AG08395 (cell line): ENCODE measurements at regions not wholly inside any gene's neighbourhood (a gene's known extent, or its start where the extent isn't known, plus 50 kb on each side); places are given as distances from the start of the nearest gene placed in this dataset.

Experiments used
- DNase-seq: peaks from one replicate; pipeline ENCODE4 v3.0.0; 2012; ENCODE audit warnings: mixed read lengths, low spot score

DNA sequence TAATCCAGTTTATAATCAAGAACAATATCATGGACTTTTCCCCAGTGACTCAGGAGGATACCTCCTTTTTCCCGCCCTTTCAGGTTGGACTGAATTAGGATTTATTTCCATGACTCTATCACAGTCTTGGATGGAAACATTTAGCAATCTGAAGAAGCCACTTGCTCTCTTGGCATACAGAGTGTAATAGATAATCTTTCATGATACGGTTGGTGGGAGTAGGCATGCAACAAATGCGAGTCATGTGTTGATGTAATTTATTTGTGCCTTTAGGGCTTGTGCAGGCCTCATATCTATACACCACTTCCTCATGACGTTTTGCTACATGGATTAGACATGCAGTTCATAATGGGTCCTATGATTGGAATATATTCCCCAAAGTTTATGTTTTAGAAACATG is 54.2 kb upstream of the MCTP2 start:
- DNase-seq = no peak

DNA sequence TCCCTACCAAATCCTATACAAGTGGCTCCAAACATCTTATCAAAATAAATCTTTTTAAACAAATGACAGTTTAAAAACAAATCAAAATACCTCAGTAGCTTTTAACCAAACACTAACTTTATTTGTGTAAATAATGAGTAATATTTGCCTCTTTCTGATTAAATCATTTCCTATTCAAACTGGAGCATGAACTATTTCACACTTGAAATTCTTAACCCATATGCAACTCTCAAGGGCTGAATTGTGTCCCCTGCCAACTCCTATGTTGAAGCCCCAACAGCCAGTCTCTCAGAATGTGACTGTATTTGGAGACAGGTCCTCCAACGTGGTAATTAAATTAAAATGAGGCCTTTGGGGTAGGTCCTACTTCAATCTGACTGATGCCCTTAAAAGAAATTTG is 55.9 kb upstream of the MCTP2 start:
- DNase-seq = no peak

DNA sequence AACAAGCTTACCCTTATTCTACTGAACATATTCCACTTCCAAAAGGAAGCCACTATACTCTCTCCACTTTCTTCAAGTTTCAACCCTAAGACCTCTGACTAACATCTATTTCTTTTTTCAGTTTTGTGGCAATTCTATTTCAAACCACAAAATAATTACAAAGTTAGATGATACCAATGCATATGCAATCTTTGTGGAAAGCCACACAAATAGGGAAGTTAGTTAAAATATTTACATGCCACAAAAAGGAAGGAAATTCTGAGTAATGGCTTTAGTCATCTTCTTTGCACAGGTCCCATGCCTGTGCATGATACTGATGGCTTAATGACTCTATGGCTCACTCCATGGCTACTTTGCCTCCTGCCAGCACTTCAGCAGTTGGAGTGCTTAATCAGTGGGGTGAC is 57.0 kb upstream of the MCTP2 start:
- DNase-seq = peak; percentile 70

DNA sequence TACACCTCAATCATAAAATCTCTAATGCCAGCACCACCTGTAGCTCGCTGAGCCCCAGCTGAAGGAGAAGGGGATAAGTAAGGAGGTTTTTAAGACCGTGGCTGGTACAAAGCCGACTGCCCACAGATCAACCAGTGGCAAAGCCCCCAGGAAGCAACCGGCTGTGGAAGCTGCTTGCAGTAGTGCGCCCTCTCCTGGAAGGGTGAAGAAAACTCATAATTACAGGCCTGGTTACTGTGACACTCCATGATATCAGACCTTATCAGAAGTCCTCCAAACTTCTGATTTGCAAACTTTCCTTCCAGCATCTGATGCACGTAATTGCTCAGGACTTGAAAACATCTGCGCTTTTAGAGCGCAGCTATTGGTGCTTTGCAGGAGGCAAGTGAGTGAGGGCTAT is 63.1 kb upstream of the MCTP2 start:
- no peak for DNase-seq

DNA sequence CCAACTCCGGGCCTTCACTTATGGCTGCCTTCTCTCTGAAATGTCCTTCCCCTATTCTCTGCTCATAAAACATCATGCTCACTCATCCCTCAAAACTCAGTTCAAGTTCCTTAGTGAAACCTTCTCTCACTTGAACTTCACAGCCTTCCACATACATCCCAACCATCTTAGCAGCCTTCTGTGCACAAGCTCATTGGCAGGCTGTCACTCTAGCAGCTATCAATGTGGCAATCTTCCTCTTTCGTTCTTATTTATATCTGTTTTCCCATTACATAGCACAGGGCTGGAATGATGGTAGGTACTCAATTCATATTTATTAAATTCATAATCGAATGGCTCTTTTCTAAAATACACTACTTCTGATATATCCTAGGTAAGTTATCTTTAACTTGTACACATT is 66.4 kb upstream of the MCTP2 start:
- DNase-seq = no peak

DNA sequence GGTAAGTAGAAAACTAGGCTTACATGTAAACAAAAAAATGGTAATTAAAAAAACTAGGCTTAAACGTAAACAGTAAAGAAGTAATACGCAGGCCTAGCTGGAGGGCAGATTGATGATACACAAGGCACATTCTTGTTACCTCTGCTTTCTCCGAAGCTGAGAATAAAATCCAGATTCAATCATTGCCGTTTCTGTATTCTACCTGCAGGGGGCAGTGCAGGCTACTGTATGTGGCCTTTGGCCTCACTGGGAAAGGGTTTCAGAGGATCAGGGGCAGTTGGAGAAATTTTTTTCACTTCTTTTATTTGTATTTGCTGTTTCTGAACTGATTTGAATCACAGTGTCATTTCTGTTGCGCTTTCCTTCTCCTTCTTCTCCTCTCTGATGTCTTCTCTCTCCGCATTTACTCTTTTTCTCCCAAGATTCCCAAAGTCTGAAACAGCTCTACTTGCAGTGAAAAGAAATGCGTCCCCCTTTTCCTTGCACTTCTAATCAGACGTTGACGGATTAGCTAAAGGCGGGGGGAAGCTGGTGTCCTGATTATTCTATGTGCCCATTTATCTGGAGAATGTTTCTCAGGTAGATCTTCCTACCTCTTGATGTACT is 67.1 kb upstream of the MCTP2 start:
- DNase-seq = peak; percentile 51

DNA sequence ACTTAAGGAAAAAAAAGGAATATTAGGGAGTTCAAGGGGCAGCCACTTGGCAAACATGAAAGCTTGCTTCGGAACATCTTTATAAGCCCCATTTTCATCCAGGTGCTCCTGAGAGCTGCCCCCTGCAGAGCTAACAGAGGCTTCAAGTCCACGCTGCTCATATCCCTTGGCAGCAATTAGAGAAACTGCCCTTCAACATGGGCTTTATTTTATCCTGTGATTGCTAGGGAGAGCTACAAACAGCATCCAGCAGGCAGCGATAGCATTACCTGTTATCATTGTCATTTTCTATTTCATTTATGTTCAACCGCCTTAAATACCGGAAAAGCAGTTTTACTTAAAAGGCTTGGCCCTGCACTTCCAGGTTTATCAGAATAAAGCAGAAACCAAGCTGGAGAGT is 68.4 kb upstream of the MCTP2 start:
- DNase-seq = no peak

DNA sequence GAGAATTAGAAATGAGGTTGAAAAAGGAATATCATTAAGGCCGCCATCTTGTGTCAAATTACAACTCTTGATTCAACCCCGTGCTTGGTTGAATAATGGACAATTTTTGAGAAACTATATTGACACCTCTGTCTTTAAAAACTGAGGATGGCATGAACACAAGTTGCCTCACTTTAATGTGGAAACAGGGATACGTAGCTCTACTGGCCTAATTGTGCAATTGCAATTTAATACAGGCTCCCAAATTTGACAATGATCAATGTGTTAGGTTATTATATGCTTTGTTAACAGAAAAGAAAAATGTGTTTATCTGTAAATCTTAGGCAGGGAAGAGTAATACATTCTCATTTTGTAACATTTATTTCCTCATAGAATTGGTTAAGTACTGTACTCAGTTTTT is 77.1 kb upstream of the MCTP2 start:
- no peak for DNase-seq

DNA sequence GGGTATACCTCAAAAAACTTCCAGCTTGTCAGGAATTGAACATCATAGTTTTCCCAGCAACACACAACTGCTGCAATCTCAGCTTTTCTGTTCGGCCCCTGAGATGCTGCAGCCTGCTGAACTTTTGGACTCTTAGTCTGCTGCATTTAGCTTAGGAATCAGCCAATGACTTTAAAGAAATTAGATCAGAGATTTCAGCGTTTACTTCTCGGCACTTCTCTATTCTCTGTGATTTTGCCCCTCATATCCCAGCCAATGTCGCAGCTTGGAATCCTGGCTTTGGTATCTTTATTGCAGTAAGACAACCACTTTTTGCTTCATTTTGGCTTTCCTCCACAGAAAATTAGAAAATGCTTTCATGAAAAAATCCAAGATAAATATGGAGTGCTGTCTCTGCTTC is 86.3 kb upstream of the MCTP2 start:
- DNase-seq = no peak

DNA sequence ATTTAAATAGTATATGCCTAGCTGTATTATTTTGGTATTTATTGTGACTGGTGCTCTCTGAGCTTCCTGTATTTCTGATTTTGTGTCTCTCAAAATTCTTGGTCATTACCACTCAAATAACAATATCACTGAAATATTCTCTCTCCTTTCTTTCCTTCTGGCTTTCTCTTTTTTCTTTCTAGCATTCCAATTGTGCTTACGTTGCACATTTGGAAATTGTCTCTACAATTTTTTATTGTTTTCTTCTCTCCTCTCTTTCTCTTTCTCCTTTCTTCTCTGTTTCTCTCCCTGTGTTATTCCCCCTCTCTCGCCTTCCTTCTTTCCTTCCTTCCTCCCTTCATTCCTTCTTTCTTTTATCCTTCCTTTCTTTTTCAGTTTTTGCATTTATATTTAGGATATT is 89.6 kb upstream of the MCTP2 start:
- DNase-seq = no peak

DNA sequence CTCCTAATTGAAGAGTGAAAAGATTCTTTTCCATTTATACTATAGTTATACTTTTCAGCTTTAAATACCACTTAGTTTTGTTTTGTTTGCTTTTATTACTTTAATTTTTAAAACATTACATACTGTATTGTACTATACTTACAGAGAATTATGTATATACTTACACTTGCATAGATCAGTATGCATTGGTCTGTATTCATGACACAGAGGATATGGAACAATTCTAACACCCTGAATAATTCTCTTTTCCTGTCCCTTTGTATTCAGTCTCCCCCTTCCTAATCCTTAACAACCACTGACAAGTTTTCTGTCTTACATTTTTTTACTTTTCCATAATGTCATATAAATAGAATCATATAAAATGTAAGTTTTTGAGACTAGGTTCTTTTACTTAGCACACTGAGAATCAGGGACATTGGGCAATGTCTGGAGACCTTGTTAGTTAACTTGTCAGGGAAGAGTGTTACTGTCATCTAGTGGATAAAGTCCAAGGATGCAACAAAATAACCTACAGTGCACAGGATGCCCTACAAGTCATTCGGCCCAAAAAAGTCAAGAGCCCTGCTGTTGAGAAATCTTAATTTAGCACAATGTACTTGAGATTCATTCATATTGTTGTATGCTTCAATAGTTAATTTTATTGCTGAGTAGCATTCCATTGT is 95.7 kb upstream of the MCTP2 start:
- DNase-seq = no peak

DNA sequence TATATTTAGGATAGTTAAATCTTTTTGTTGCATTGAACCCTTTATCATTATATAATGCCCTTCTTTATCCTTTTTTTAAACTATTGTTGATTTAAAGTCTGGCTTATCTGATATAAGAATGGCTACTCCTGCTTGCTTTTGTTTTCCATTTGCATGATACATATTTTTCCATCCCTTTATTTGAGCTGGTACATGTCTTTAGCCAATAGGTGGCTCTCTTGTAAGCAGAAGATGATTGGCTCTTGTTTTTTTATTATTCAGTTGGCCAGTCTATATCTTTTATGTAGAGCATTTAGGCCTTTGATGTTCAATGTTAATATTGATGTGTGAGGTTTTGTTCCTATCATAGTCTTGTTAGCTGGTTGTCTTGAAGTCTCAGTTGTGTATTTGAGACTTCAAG is 99.5 kb upstream of the MCTP2 start:
- DNase-seq = no peak

DNA sequence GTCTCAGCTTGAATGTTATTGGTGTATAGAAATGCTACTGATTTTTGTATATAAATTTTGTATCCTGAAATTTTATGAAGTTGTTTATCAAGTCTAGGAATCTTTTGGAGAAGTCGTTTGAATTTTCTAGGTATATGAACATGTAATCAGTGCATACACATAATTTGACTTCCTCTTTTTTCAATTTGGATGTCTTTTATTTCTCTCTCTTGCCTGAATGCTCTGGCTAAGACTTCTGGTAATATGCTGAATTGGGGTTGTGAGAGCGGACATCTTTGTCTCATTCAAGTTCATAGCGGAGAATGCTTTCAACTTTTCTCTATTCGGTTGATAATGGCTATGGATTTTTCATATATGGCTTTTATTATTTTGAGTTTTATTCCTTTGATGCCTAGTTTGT is 100.9 kb upstream of the MCTP2 start:
- no peak for DNase-seq

DNA sequence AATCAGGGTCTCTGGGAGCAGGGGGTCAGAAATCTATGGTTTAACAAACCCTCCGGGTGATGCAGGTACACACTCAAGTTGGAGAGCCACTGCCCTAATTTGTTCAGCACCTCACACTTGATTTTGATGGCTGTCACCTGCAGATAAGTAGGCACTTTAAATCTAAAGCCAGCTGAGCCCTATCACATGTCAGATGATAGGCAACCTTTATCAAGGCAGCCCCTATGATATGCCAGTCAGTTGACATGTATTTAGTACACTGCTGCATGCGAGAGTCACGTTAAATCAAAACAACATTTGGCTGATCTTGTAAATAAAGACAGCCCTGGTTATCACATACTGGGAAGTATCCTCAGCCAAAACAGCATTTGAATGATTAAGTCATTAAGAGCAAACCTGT is 104.4 kb upstream of the MCTP2 start:
- DNase-seq = no peak

DNA sequence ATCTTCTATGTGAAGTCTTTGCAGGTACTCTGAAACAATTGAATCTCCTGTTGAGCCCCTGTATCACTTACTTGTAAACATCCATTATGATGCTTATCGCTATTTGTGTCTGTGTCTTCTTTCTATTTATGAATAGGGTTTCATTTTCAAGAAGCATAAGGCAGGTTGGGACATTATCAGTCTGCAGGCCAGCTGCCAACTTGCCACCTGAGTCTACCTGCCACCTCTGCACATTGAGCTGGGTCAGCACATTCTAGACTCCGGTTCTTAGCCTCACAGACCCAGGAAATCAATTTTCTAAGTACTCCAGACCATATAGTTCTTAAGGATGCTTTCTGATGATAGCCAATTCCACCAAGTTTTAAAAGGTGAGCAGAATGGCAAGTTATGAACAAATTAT is 105.7 kb upstream of the MCTP2 start:
- no peak for DNase-seq

DNA sequence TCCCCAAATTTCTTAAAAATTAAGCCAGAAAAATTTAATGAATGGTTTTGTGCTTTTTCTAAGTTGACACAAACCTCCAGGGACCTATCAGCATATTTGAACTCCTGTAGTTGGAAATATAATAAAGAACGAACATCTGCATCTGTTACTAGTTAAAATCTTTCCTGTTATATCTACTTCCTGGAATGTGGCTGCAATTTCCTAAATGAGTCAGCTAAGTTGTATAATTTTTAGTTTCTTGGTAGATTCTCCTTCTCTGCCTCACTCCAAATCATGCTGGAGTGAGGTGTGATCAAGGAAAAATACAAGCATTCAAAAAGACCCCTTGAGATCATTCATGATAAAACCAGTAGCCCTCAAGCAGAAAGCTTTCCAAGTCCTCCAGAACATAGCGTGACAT is 106.2 kb upstream of the MCTP2 start:
- peak; percentile 68 for DNase-seq

DNA sequence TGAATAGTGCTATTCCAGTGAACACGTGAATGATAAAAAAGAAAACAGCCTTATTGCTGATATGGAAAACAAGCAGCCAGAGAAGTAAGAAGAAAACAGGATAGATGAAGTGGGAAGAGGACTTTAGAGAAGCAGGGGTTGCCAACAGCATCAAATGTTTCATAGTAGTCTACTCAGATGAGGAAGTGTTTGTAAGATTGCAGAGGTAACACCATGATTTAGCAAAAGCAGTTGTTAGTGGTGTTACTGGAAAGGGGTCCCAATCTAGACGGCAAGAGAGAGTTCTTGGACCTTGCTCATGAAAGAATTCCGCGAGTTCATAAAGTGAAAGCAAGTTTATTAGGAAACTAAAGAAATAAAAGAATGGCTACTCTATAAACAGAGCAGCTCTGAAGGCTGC is 108.8 kb upstream of the MCTP2 start:
- DNase-seq = no peak

DNA sequence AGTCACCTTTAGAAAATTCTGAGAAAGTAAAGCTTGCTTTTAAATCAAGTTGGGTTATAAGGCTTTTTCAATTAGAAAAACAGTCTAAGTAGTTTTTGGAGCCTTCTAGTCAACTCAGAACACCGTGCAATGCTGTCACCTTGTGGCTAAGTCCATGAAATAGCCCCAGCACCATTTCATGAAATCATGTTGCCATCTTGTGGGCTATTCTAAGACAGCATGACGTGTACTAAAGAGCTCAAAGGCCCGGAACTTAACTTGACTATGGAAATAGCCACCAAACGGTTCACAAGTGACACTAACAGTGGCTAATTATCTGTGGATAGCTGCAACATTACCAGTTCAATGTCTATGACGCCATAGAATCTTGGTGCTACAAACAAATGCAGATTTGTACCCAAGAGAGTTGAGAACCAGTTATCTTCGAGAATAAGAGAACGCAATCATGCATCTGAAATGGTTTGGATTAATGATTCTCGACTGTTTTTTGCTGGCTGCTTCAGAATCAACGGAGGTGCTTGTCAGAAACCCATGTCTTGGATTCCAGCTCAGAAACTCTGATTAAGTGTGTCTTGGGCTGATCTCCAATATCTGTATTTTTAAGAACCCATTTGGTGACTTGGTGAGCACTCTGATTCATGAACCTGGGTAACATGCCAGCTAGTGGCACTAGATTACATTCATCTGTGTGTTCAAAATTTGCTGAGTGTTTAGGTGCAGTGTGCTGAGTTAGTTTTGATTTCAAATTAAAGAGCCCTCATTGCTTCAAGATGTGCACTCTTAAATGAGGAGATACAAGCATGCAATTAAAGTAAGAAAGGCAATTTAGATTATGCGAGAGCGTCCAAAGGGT is 111.2 kb upstream of the MCTP2 start:
- peak; percentile 82 for DNase-seq

DNA sequence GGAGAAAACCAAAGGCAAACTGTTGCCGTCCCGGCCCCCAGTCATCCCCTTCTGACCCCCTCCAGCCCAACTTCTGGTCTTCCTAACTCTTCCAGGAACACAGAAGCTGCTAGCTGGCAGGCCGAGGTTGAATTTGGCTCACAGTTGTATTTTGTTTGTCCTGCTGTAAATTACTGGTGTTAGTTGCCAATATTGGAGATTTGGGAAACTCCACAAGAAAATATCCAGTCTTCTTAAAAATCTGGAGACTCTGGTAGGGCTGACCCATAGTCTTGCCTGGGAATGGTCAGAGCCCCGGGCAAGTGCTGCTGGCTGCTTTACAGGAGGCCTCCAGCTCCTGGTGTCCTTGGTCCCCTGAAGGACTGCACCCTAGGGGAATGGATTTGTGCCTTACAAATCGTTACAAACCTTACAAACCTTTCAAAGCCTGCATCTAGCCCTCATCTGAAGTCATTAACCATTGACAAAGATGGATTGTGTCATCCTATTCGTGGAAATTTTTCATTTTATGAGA is 112.0 kb upstream of the MCTP2 start:
- no peak for DNase-seq

DNA sequence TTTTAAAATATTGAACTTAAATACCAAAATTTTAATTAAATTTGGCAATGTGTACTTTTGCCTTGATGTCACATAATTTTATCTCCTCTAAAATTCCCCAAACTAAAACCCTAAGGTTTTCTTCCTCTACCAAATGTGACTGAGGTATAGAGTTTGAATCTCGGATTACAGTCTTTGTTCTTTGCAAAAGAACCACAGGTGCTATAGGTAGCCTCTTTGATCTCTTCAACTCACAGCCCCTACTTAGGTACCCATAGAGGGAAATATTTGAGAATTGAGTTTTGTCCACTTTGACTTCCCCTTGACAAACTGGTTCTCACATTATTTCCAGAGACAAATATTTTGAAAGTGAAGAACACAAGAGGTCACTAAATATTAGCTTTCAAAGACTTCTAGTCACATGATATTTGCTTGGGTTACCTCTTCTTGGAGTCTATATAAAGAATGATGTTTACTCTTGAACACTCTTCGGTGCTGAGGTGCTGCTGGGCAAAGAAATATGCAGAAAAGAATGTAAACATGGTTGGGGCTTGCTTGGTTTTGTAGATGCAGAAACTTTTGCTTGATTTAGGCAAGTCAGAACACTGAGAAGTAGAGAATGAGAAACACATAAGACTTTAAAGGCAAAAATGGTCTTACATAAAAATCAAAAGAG is 120.8 kb upstream of the MCTP2 start:
- no peak for DNase-seq

DNA sequence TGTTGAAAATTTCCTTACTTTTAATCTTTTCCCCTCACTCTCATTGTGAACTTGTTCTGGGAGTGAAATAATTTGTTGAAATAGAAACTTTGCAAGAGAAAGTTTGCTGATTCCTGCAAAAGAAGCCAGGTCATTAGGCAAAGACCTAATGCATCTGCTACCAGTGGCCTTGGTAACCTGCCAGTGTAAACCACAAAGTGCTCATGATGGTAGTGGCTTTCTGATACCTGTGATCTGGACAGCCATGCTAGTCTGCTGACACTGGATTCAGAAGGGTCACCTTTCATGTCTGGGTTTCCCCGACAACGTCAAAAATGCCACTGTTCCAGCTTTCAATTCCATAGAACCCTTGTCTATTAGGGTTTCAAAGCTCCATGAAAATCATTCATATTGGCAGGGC is 123.7 kb upstream of the MCTP2 start:
- no peak for DNase-seq

DNA sequence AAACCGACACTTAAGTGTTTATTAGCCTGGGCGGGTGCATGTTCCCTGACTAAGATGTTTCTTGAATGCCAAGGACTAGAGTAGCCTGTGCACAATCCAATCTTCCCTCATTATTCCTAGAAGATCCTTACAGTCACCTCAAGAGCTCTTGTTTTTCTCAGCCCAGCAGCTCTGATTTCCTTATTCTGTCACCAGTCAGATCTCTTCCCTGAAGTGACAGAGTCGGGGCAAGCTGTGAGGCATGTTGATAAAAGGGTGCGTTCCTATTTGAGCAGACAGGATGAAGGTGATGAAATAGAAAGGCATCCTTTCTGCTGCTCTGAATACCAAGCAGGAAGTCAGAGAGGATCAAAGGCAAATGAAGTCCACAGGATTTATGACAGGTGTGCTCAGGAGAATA is 125.6 kb upstream of the MCTP2 start:
- DNase-seq = no peak

DNA sequence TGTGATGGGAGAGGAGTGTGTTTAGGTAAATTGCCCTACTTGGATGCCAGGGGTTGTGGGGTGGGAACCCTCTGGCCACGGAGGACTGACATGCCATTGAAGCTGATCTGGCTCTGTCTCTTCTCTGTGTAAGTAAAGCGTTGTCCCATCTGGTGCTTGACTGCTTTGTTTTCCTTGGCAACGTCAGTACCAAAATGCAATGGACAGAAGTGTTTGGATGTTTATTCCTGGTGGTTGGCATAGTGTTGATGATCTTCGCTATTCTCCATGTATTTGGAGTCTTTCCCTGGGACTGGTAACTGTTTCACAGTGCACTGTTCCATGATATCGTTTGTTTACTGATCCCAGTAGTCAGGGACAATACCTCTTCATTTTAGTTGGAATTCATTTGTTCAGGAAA is 130.5 kb upstream of the MCTP2 start:
- peak; percentile 21 for DNase-seq
